NCI-H2196 treated with DMSO at 0.1 percent for 48 hours (cell line): ENCODE measurements at regions not wholly inside any gene's neighbourhood (a gene's known extent, or its start where the extent isn't known, plus 50 kb on each side); places are given as distances from the start of the nearest gene placed in this dataset.

Experiments used
- DNase-seq: peaks from one replicate; lab custom pipeline; 2025; ENCODE audit not compliant: unreplicated experiment; lab: John Stamatoyannopoulos, UW

GRCh38 chr2:173419506-173419905 lies 64.8 kb downstream of the CDCA7 start:
- no peak for DNase-seq

GRCh38 chr2:173424886-173425285 lies 70.2 kb downstream of the CDCA7 start:
- DNase-seq = no peak

DNA sequence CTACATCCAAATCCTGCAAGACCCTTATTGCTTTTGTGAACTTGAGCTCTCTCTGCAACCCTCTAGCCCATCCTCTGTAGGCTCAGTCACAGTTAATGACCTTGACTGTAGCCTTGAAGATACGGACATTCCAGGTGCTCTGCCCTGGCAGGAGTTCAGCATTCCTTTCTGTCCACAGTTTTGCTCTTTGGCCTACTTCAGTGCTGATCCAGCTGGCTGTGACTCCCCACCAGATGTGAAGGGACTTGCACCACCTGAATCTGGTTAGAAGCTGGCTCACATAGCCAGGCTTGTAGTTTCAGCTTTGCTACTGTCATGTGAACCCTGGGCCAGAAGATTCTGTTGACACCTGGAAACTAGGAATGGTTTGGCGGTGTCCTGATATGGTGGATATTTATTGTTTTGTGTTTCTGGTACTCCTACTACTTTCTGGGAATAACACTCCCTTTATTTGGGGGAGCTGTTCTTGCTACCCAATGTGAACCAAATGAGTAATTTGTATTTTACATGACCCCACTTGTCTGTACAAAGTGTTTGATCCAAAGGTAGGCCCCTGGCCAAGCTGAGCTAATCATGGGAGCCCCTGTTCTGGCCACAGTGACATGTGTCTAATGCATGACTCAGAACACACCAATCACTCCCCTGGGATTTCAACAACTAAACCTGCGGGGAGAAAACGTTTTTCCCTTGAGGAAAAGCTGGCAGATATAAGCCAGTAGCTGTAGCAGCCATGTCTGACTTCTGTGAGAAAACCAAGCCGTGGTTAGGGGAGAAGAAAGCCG lies 73.4 kb downstream of the CDCA7 start:
- DNase-seq = no peak

DNA sequence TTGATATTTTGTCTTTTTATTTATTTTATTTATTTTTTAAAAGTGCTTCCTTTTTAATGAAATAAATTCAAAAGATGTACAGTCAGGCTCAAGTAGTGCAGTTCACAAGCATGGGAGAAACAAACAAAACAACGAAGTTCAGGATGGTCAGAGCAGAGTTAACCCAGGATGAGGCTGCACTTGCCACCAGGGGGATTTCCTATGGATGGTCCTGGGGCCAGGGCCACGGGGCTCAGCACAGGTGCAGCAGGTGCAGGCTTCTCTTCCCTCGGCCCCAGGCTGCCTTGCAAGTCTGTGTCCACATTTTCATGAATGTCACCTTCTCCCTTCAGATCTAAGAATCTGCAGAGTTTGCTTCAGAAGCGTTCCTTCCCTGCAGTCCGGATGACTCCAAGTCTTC lies 76.5 kb downstream of the CDCA7 start:
- DNase-seq = no peak

DNA sequence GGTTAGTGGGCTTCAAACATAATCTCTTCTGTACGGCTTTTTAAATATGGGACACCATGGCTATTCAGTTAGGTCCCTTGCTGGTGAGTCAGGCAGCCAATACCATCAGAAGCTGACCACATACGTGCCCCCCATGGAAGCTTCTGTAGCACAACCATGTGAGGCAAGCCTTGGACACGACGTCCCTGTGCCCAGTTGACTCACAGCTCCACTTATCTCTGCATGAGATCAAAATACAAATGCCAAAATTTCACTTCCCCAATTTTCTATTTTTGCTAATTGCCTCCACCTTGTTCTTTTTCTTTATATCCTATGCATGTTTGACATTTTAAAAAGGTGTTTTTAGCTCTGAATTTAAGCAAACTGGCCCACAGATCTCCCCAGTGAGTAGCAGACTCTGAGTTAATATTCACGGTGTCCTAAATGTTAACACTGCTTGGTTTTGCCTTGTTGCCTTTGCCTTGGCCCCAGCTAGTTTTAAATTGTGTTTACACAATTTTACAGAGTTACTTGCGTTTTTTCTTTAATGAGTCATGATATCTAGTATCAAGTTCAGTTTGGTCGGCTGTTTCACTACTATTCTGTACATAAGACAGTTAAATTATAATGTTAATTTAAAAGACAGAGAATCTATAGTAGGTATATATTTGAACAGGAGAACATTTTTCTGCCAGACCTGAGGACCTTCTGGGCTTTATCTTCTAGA lies 77.5 kb downstream of the CDCA7 start:
- DNase-seq = no peak

DNA sequence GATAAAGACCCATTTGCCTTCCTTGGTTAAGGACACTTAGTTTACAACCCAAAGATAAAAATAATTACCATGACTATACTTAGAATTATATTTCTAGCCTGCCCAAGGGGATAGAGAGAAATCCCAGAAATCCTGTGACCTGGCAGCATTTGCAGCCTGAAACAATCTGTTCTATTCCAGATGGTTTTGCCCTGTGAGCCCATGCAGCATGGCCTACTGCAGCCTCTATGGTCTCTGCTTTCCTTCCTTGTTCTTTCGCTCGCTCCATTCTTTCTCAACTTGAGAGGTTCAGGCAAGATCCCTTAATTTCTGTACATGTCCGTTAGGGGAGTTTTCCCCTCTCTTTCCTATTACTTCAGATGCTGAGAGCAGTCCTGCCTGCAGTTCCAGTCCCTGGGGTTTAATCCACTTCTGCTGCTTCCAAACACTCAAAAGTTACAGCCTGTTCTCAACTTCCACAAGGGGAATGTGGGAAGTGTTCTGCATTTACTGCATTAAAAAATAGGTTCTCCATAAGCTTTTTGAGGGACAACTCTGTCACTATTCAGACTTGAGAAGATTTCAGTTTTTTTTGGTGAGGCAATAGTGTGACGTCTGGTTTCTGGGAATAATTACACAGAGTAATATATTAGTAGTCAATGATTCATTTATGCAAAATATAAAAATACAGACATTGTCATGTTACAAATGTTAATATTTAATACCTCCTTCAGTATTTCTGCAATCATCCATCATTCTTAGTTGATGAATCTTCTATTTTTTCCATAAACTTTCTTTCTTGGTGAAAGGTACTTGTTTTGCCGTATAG lies 80.3 kb downstream of the CDCA7 start:
- DNase-seq = no peak

DNA sequence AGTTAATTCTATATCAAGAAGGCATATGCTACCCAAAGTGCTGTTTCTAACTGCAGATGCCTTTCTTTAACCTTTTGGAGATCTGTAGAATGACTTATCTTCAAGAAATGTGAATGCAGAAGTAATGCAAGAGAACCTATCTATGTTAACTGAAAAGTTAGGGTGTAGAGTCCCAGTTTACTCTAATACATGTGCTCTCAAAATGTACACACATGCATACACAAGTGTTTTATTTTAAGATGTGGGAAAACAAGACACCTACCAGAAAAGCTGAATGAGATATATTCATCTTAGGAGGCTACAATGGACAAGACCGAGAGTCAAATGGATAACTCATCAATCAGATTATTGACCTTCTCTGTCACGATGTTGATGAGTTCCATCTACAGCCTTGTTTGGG lies 80.9 kb downstream of the CDCA7 start:
- no peak for DNase-seq

DNA sequence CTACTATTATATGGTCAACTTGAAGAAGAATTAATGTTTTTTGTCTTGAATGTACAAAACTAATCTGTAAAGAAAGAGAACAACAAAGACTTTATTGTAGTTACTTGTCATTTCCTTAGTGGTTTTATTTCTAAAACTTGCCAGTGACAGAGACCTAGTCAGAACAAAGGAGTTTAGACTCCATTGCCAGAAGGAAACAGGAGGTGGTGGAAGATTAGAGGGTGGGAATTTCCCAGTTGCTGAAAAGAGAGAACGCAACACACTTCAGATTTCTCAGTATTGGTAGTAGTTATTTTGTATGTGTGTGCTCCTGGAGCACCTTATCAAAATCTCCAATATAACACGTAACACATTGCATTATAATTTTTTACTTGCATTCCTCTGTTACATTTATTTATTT lies 81.4 kb downstream of the CDCA7 start:
- DNase-seq = no peak

- no peak for DNase-seq
Observed at GRCh38 chr2:173441222-173441621, 86.5 kb downstream of the CDCA7 start.

- no peak for DNase-seq
Observed at GRCh38 chr2:173442542-173442941, 87.9 kb downstream of the CDCA7 start.

DNA sequence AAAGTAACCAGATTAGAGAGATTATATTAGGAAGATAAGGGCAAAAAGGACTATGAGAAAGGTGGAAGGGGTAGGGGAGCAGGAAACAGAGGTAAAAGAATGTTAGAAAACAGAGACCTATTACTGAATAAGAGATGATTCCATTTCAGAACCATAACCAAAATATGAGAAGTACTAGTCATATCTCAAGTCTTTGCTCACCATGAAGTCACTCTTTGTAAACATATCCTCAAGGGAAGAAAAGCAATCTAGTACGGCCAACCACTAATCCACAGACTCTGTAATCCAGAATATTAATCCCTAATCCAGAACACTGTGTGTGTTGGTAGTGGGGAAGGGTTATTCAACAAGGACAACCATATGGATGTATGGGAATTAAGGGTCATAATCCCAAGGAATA lies 92.0 kb downstream of the CDCA7 start:
- no peak for DNase-seq

- DNase-seq = no peak
Observed at GRCh38 chr2:173448938-173449471, 94.3 kb downstream of the CDCA7 start.

DNA sequence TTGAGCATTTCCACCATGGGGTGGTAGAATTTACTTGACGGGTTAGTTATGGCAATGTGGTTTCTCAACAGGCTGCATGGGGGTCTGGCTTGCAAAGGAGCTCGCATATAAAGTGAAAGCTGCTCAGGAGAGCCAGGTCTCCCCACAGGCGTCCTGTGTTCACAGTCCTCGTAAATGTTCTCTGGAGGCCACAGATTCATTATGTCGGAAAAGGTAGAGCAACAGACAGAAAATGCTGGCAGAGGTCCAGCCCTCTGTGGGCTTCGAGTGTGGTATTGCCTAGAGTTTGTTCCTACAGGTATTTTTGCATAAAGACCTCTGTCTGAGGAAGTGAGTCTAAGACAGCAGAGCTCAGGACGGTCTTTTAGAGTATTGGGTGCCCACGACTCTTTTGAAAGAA lies 96.4 kb downstream of the CDCA7 start:
- DNase-seq = no peak

GRCh38 chr2:173451941-173452340 lies 97.3 kb downstream of the CDCA7 start:
- DNase-seq = no peak

DNA sequence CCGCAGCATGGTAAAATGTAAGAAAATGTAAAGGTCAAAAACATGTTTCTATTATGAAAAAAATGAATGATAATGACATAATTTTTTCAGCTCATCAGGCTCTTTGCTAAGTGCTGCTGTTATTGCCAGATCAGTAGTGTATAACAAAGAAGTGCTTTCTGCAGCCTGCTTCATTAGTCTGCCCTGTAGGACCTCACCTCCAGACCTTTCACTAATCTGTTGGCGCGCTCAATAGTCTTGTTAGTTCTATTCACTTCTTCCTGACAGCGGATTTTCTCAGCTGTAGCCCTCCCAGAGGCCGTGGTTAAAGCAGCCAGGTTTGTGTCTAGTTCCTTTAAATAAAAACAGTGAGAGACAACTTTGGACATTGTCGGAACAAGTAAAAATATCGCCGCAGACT lies 97.7 kb downstream of the CDCA7 start:
- DNase-seq = no peak

DNA sequence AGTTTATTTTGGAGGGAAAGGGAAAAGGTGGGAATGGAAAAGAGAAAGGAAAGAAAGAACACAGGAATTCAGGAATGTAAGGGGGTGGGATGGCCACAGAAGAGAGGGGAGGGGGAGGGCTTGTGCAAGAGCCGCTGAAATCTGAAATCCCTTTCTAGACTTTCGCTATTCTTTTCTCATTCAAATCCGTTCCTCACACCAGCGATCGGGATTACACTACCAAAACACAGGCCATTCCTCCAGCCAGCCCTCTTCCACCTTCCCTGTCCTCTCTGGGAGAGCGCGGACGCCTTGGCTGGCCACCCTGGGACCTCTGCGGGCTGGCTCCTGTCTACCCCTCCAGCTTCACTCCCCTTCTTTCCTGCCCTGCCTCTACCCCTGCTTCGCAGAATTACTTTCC lies 102.3 kb downstream of the CDCA7 start:
- no peak for DNase-seq

DNA sequence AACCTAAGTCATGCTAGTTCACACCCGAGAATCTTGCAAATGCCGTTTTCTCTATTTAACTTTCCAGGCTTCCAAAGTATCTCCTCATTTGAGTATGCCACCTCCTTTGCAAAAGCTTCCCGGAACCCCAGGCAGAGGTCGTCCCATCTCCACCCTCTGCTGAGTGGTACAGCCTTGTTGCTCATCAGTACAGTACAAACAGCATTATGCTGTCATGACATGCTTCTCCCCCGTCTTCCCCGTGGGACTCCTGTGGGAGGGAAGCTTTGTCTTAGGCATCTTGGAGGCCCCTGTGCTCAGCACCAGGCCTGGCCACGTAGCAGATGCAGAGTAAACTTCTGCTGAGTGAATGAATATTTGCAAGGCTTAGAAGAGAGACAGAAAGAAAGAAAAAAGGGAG lies 102.7 kb downstream of the CDCA7 start:
- DNase-seq = no peak

DNA sequence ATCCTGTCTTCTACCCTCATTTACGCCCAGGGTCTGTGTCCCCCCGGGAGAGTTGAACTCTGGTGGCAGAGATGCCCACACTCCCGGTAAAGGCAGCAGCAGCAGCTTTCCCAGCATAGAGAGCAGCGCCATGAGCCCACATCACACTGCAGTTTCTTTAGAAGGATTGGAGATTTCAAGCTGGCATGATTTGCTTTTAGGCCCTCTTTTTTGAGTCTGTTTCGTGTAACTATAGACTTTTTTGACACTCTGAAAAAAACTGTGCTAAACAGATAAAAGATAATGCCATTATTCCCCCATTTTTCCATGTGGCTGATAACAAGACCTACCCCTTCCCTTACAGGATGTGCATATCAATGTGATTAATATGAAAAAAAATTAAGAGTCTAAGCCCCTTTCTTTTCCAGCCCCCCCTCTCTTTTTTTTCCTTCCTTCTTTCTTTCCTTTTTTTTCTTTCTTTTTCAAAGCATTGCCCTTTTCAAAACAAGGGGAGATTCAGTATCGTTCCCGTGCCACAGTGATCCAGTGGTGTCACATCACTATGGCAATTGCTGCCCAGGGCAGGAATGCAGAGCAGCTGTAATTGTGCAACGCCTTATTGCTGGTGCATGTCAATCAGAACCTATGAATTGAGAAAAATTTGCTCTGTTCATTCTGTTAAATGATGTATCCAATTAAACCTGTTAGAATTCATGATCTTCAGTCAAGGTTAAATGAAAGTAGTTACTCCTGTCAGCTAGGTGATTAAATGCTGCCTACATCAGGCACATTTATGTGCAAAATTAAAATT lies 104.5 kb downstream of the CDCA7 start:
- no peak for DNase-seq

DNA sequence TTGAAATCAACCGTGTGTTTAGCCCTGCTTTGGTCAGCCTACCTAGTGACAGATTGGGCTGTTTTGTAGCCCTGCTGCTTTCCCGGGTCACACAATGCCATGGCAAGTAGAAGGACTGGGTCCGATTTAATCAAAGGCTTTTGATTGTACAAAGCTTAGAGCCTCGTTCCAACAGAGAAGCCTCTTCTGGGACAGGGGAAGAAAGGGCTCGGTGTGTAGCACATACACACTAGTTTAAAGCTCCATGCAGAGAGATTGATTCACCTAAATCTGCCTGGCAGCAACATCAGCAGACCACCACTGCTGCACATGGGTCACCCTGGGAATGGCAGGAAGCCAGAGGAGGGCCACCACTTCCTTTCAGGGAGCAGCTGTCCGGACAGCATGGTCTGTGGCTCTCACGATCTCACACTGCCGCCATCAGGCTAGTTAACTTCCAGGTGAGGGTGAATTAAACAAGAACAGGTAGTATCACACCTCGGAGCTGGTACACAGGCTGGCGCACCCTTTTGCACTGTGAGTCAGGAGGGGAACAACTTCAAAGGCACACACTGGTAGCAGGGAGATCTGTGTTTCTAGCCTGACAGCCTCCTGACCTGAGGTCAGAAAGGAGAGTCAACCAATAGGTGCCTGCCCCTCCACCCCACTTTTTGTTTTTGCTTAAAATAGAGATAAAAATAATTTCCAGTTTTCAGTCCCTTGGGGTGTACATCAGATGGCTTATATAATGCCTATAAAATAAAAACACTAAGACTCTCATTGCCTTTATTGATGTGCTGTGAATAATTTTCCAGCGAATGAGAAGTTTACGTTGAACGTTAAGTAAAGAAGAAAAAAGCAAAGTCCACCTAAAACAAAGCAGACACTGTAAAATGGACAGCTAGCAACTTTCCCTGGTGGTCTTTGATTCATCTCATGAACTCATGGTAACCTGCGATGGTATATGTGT lies 108.5 kb downstream of the CDCA7 start:
- DNase-seq = no peak

DNA sequence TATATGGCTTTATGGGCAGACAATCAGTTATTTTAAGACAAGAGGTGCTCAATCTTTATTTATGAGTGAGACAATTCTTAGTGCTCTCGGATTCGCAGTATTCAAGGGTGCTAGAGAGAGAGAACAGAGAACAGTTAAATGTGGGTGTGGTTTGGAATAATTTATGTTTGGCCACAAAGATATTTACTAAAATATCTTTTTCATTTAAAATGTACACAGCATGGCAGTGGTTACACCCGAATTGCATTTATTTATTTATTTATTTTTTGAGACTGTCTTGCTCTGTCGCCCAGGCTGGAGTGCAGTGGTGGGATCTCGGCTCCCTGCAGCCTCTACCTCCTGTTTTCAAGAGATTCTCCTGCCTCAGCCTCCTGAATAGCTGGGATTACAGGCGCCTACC lies 109.2 kb downstream of the CDCA7 start:
- no peak for DNase-seq
